GM18498 (cell line): ENCODE measurements at regions not wholly inside any gene's neighbourhood (a gene's known extent, or its start where the extent isn't known, plus 50 kb on each side); places are given as distances from the start of the nearest gene placed in this dataset.
"Not testable (repeated sequence)": the region's sequence is repeated elsewhere in the genome, so short reads cannot be mapped to it uniquely, and the experiment has no call there.

Experiments used
- ATAC-seq: cut with Tn5 transposase; IDR thresholded peaks from one replicate; pipeline ENCODE4 v1.9.1; 2021; ENCODE audit warnings: mild to moderate bottlenecking, moderate library complexity; ENCODE audit not compliant: unreplicated experiment

DNA sequence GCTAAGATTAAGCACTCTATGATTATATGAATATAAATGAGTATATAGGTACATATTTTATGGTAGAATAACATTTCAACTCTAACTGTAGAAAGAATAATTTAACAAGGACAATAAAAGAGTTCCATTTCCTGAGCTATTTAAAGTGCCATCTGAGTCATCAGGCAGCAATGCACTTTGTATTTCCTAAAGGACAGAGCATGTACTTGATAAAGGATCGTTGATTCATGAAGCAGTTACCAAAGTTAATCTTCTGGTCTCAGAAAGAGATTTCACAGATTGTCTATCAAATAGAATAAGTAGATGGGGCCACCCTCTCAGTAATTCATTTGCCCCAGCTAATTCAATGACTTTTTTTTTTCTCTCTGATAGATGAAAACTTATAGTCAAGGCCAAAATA, 747.8 kb downstream of the CDH18 start:
- ATAC-seq = no peak

DNA sequence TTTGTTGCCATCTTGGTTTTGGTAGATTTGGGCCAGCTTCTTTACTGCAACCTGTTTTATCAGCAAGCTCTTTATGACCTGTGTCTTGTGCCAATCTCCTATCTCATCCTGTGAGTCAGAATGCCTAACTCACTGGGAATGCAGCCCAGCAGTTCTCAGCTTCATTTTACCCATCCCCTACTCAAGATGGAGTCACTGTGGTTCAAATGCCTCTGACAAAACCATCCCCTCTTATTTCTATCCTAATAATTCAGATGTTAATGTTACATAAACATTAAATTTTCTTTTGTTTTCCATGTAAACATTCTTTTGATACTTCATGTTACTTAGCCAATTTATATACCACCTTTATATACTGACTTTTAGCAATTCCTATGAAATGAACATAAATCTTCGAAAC, 746.3 kb downstream of the CDH18 start:
- no peak for ATAC-seq

DNA sequence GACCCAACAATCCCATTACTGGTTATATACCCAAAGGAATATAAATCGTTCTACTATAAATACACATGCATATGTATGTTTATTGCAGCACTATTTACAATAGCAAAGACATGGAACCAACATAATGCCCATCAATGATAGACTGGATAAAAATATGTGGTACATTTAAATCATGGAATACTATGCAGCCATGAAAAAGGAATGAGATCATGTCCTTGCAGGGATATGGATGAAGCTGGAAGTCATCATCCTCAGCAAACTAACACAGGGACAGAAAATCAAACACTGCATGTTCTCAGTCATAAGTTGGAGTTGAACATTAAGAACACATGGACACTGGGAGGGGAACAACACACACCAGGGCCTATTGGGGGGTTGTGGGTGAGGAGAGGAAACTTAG, 741.8 kb downstream of the CDH18 start:
- ATAC-seq = not testable (repeated sequence)

DNA sequence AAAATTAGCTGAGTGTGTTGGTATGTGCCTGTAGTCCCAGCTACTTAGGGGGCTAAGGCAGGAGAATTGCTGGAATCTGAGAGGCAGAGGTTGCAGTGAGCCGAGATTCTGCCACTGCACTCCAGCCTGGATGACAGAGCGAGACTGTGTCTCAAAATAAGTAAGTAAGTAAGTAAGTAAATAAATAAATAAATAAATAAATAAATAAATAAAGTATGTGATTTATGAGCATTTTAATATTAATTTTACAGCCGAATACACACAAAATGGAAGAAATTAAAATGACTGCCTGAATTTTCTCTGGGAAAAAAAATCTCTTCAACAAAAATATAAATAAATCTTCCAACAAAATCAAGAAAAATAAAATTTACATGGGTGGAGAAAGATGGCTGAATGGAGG, 740.7 kb downstream of the CDH18 start:
- no peak for ATAC-seq

DNA sequence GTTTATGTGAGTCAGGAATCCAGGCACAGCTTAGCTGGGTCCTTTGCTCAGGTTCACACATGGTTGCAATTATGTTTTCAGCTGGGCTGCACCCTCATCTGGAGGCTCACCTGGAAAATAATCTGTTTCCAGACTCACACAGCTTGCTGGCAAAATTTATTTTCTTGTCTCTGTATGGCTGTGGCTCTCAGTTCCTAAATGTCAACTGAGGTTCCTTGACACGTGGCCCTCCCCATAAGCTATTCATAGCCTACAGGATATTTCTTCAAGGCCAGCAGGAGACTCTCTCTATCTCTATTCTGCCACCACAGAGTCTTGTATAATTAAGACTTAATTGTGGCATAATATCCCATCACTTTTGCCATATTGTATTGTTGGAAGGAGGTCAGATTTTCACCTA, 732.0 kb downstream of the CDH18 start:
- ATAC-seq = no peak

DNA sequence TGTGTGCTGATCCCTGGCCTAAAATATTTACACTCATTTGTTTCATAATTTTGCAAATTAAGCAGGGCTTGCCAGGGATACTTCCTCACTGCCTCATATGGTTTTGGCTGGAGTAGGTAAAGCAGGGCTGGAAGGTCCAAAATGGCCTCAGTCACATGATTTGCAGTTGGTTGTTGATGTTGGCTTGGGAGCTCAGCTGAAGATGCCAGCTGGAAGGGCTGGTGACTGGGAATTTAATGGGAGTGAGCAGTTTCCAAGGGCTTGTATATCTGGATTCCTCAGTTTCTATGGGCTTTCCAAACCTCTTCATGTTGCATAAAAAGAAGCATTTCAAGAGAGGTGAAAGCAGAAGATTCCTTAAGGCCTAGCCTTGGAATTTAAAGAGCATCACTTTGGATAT, 729.3 kb downstream of the CDH18 start:
- no peak for ATAC-seq

DNA sequence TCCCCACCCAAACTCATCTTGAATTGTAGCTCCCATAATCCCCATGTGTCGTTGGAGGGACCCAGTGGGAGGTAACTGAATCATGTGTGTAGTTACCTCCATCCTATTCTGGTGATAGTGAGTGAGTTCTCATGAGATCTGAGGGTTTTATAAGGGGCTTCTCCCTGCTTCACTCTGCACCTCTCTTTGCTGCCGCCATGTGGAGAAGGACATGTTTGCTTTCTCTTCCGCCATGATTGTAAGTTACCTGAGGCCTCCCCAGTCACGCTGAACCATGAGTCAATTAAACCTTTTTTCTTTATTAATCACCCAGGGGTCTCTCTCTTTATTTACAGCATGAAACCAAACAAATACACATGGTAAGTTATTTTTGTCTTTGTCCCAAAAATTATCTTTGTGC, 726.1 kb downstream of the CDH18 start:
- no peak for ATAC-seq

DNA sequence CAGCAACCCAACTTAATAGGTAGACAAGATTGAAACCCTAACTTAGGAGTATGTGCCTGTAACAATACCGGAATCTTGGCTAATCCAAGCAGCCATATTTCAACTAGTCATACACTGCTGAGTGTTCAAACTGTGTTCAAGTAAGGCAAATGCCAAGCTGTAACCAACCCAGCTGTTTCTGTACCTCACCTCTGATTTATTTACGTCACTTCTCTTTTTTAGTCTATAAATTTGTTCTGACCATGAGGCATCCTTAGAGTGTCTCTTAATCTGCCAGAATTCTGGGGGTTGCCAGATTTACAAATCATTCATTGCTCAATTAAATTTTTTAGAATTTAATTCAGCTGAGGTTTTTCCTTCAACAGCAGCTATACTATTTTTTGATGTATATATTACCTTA, 723.2 kb downstream of the CDH18 start:
- ATAC-seq = no peak

DNA sequence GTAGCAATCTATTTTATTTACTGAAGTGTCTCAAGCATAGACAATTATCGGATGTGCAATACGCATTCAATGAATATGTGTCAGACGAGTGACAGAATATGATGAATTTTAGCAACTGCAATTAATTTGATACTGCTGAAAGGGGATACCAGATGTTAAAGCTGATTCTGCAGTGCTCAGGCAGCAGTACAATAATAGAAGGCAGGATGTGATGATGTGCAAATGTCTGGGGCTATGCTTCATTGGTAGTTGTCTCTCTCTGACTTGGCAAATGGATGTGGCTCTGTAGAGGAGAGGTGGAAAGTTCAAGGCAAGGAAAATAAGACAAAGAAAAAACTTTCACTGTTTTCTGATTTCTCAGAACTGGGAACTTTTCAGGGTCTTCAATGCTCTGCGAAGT, 721.2 kb downstream of the CDH18 start:
- no peak for ATAC-seq

DNA sequence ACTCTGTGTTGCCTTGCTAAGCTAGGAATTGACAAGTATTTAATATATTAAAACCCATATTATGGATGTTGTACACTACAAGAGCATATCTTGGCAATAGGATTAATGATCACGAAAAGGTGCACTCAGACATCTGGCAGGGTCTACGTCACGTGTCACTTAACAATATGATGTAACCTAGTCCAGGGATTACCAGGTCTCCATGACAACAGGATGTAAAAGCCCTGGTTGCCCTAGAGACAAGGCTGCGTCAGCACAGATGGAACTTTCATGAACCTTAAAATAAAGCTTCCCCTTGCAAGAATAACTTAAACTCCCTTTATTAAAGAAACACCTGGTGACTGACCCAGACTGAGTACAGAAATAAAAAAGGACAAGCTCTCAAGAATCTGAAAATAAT, 717.8 kb downstream of the CDH18 start:
- ATAC-seq = no peak

DNA sequence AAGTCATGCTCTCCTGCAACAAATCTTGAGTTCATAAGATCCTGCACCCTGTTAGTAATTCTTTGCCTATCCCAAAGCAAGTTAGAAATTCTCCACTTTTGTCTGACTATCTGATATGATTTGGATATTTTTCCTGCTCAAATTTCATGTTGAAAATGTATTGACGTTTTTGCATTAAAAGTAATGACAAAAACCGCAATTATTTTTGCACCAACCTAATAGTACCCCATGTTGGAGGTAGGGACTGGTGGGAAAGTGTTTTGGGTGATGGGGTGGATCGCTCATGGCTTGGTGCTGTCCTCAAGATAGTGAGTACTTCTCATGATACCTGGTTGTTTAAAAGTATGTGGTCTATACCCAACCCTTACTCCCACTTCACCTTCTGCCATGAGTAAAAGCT, 713.4 kb downstream of the CDH18 start:
- no peak for ATAC-seq

DNA sequence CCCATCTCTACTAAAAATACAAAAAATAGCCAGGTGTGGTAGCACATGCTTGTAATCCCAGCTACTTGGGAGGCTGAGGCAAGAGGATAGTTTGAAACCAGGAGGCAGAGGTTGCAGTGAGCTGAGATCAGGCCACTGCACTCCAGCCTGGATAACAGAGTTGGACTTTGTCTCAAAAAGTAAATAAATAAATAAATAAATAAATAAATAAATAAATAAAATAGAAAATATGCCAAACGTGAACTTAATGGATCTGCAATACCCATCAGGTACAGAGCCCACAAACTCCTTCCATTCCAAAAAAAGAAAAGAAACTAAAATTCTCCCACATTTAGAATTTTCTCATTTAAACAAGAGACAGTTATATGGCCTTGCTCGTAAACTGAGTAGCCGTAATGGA, 702.7 kb downstream of the CDH18 start:
- ATAC-seq = no peak

DNA sequence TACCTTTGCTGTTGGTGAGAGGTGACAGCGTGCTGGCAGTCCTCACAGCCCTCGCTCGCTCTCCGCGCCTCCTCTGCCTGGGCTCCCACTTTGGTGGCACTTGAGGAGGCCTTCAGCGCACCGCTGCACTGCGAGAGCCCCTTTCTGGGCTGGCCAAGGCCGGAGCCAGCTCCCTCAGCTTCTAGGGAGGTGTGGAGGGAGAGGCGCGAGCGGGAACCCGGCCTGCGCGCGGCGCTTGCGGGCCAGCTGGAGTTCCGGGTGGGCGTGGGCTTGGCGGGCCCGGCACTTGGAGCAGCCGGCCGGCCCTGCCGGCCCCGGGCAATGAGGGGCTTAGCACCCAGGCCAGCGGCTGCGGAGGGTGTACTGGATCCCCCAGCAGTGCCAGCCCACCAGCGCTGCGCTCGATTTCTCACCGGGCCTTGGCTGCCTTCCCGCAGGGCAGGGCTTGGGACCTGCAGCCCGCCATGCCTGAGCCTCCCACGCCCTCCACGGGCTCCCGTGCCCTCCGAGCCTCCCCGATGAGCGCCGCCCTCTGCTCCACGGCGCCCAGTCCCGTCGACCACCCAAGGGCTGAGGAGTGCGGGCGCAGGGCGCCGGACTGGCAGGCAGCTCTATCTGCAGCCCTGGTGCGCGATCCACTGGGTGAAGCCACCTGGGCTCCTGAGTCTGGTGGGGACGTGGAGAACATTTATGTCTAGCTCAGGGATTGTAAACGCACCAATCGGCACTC, 700.3 kb downstream of the CDH18 start:
- ATAC-seq = not testable (repeated sequence)

DNA sequence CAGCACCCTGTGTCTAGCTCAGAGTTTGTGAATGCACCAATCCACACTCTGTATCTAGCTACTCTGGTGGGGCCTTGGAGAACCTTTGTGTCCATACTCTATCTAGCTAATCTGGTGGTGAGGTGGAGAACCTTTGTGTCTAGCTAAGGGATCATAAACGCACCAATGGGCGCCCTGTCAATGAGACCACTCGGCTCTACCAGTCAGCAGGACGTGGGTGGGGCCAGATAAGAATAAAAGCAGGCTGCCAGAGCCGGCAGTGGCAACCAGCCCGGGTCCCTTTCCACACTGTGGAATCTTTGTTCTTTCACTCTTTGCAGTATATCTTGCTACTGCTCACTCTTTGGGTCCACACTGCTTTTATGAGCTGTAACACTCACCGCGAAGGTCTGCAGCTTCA, 699.7 kb downstream of the CDH18 start:
- ATAC-seq = not testable (repeated sequence)

DNA sequence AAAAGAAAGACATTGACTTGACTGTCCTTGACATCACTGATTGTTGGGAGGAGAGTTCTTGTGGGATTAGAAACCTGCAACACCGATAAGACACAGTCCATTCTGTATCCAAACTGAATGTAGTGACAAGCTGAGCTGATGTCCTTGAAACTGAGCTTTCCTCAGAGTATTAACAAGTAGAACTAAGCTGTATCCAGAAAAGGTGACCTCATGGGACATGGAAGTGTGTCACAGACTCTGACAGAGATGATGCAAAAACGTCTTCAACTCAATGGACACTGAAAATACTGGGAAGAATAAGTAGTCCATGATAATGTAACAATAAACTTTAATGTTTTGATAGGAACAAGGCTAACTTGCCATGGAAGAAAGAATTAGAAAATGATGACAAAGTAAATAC, 690.1 kb downstream of the CDH18 start:
- ATAC-seq = no peak

DNA sequence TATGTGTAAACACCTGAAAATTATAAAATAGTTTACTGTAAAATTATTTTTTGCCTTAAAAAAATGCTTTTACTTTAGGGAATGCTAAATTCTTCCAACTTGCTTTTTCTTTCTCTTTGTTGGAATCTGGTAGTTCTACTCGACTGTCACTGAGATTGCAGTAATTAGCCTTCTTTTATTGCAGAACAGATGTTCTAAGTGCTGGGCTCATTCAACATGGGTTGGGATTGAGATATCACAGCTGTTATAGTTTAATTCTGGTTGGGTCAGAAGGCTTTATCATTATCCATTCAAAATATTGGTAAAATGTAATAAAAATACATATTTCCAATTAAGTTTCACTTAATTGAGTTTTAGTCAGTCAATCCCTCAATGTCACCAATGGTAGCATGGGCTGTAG, 686.7 kb downstream of the CDH18 start:
- ATAC-seq = no peak

DNA sequence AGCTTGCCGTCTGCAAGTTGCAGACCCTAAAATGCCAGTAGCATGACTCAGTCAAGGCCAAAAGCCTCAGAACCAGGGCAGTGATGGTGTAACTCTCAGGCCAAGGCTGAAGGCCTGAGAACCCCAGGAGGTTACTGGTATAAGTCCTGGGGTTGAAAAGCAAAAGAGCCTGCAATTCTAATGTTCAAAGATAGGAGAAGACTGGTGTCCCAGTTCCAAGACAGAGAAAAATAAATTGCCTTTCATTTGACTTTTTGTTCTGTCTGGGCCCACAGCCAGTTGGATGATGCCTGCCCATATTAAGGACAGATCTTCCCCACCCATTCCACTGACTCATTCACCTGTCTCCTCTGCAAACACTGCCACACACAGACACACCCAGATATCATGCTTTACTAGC, 673.2 kb downstream of the CDH18 start:
- ATAC-seq = no peak

DNA sequence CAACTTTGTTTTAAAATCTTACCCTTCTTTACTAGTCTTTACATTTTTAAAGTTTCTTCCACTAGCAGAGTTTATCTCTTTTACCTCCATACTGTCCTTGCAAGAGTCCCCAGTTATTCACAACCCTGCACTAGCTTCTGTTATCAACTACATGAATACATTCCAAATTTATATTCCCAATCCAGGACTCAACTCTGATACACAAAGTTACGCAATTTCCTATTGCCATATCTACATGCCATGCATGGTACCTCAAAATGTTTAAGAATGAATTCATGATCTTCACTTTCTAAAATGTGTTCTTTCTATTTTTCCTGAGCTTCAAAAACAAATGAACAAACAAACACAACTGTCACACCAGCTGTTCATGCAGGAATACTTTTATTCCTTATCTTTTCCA, 668.7 kb downstream of the CDH18 start:
- ATAC-seq = no peak

DNA sequence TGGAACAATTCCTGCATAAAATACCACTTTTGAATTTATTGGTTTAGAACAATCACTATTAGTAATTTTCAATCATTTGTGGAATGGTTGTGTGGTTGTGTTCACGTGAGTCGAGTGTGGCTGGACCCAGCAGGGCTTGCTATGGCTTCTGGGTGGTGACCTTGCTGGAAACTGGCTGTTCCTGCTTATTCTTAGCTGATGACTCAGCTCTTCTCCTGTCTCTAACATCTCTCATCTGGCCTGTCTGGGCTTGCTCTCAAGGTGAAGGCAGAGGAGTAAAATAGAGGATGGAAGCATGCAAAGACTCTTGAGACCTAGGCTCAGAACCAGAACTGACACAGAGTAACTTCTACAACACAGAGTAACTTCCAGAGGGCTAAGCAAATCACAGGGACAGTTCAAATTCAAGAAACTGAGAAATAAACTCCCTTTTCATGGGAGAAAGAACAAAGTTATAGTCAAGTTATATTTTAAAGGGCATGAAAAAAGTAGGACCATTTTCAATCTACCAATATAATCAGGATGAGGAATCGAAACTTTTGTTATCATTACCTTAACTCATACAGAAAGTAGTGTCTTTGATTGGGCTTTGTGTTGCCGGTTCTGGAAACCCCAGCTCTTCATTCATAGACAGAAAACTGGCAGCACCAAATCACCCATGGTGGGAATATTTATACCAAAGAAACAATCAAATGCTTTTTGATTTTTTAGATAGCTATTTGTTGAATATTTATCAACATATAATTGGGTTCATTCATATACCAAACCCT, 665.1 kb downstream of the CDH18 start:
- ATAC-seq = no peak

DNA sequence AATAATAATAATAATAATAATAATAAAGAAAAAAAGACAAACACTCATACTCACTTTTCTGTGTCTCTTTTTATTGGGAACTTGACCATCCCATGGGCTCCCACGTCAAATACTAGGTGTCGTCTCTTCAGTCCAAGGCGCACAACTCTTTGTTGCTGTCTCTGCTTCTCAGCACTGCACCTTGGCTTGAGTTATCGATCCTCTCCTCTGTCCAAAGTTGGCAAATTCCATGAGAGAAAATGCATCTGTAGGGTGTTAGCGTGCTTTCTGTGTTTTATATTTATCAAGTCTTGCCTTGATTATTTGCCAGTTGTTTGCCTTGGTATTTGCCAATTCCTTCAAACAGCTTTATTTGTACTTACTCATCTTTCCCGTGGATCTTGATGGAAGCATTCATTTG, 653.7 kb downstream of the CDH18 start:
- no peak for ATAC-seq

DNA sequence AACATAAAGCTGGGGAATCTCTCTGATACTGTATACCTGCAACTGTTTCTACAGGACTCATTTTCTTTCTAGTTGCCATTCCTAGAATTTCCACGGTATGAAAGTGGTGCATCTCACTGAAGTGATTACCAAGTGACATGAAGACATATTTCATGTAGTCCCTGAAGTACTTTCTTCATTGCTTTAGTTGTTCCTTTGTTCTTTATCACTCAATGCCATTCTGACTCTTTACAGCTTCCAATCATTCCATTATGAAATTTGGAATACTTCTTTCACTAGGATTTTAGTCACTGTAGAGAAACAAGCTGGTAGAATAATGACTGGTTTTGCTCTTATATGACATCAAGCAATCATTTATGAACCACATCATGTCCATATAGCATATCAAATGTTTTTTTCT, 645.1 kb downstream of the CDH18 start:
- no peak for ATAC-seq

DNA sequence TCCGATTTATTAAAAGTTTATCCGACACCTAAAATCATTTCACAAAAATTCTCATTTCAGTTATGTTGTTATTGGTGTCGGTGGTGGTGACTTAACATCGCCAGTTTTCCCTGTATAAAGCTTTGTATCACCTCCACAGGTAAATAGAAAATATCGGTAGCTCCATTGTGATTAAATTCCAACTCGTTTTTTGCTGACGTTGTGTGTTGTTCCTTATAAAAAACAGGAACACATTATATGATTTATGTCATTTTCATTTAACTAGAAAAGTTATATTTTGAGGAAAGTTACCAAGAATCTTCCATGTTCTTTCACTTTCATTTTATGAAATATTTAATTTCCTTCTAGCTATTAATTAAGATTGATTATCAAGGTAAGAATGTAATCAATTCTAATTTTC, 635.9 kb downstream of the CDH18 start:
- no peak for ATAC-seq

DNA sequence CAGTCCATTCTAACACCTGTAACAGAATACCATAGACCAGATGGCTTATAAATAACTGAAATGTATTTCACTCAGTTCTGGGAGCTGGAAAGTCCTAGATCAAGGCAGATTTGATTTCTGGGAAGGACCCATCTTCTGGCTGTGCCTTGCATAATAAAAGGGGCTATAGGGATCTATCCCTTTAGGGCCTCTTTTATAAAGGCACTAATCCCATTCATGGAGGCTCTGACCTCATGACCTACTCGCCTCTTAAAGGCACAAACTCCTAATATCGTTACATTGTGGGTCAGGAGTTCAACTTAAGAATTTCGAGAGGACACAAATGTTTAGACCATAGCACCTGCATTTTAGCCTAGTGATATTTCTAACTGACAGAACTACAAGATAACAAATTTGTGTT, 619.0 kb downstream of the CDH18 start:
- no peak for ATAC-seq
